GM12865 (cell line): ENCODE measurements at regions not wholly inside any gene's neighbourhood (a gene's known extent, or its start where the extent isn't known, plus 50 kb on each side); places are given as distances from the start of the nearest gene placed in this dataset.

Experiments used
- DNase-seq: peaks from one replicate; pipeline ENCODE4 v3.0.0; 2010; ENCODE audit warnings: low read depth
- H3K4me3 ChIP-seq: 2 replicates; pipeline ENCODE4 v1.5.1; 2011; ENCODE audit warnings: mild to moderate bottlenecking, low read depth, low read length, control low read depth
- CTCF ChIP-seq: IDR thresholded peaks from 2 replicates; pipeline ENCODE4 v1.5.1; 2011; ENCODE audit warnings: low read length, control low read depth, low read depth, inconsistent platforms; ENCODE audit not compliant: insufficient read depth; ENCODE audit errors: missing control alignments

- no peak for DNase-seq
- H3K4me3 ChIP-seq: no peak overlapping the region
- TF ChIP-seq CTCF: no peak
Observed at GRCh38 chr5:133769842-133770241, 157.5 kb upstream of the FSTL4 start.

- no peak for DNase-seq
- TF ChIP-seq CTCF: no peak
- H3K4me3 ChIP-seq: no peak overlapping the region
Observed at GRCh38 chr5:133763744-133764143, 151.4 kb upstream of the FSTL4 start.

GRCh38 chr5:133761632-133762031 lies 149.3 kb upstream of the FSTL4 start:
- DNase-seq: no peak
- H3K4me3 ChIP-seq: no peak overlapping the region
- no peak for TF ChIP-seq CTCF

GRCh38 chr5:133760532-133760931 lies 148.2 kb upstream of the FSTL4 start:
- no peak for DNase-seq
- no peak for TF ChIP-seq CTCF
- no peak overlapping the region for H3K4me3 ChIP-seq

GRCh38 chr5:133758641-133759040 lies 146.3 kb upstream of the FSTL4 start:
- no peak overlapping the region for H3K4me3 ChIP-seq
- TF ChIP-seq CTCF: no peak
- DNase-seq: no peak

GRCh38 chr5:133757396-133757945 lies 145.1 kb upstream of the FSTL4 start:
- H3K4me3 ChIP-seq: no peak overlapping the region
- TF ChIP-seq CTCF: no peak
- DNase-seq: no peak

GRCh38 chr5:133756756-133757155 lies 144.4 kb upstream of the FSTL4 start:
- no peak overlapping the region for H3K4me3 ChIP-seq
- no peak for DNase-seq
- no peak for TF ChIP-seq CTCF
